ENCODE measurements at regions not wholly inside any gene's neighbourhood (a gene's known extent, or its start where the extent isn't known, plus 50 kb on each side); places are given as distances from the start of the nearest gene placed in this dataset.

GRCh38 chr2:21256006-21256405, 132.2 kb downstream of the TDRD15 start (continued):
- TF ChIP-seq ZNF140 (tag by site-specific recombination; IDR thresholded peaks at IDR 0.05): no peak
- TF ChIP-seq, protein P1, sequence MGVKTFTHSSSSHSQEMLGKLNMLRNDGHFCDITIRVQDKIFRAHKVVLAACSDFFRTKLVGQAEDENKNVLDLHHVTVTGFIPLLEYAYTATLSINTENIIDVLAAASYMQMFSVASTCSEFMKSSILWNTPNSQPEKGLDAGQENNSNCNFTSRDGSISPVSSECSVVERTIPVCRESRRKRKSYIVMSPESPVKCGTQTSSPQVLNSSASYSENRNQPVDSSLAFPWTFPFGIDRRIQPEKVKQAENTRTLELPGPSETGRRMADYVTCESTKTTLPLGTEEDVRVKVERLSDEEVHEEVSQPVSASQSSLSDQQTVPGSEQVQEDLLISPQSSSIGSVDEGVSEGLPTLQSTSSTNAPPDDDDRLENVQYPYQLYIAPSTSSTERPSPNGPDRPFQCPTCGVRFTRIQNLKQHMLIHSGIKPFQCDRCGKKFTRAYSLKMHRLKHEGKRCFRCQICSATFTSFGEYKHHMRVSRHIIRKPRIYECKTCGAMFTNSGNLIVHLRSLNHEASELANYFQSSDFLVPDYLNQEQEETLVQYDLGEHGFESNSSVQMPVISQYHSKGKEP (tag by site-specific recombination; IDR thresholded peaks at IDR 0.05): no peak
- TF ChIP-seq GLIS1 (tag by site-specific recombination; IDR thresholded peaks at IDR 0.05): no peak

DNA sequence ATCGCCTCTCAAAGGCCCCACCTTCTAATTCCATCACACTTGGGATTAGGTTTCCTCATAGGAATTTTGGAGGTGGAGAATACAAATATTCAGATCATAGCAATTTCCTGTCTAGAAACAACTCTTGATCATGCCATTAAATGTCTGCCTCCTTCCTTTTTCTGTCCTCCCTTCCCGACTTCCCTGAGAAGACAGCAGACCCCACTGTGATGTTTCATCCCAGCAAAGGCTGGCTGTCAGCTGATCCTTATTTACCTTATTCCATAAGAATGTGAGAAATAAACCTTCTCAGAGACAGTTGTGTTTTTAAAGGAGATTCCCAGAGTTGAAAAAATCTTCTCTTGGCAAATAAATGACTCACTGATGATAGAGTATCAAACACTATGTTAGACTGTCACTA, 133.9 kb downstream of the TDRD15 start:
- ChIA-PET POLR2A (no interaction called here), CTCF (no interaction called here)
- TF ChIP-seq ZNF473 (tag by site-specific recombination; IDR thresholded peaks at IDR 0.05): no peak
- TF ChIP-seq, protein P2, sequence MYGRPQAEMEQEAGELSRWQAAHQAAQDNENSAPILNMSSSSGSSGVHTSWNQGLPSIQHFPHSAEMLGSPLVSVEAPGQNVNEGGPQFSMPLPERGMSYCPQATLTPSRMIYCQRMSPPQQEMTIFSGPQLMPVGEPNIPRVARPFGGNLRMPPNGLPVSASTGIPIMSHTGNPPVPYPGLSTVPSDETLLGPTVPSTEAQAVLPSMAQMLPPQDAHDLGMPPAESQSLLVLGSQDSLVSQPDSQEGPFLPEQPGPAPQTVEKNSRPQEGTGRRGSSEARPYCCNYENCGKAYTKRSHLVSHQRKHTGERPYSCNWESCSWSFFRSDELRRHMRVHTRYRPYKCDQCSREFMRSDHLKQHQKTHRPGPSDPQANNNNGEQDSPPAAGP (tag by site-specific recombination; IDR thresholded peaks at IDR 0.05): no peak
- TF ChIP-seq ZNF324 (tag by site-specific recombination; IDR thresholded peaks at IDR 0.05): no peak
- no peak for TF ChIP-seq ZNF792 (tag by site-specific recombination; IDR thresholded peaks at IDR 0.05)
- no peak for TF ChIP-seq ZNF664 (tag by site-specific recombination; IDR thresholded peaks at IDR 0.05)
- TF ChIP-seq ZNF266 (tag by site-specific recombination; IDR thresholded peaks at IDR 0.05; ENCODE audit: low read depth): no peak
- TF ChIP-seq ZNF423 (tag by site-specific recombination; IDR thresholded peaks at IDR 0.05): no peak
- TF ChIP-seq ZNF121 (tag by site-specific recombination; IDR thresholded peaks at IDR 0.05): no peak
- no peak for TF ChIP-seq KLF10 (tag by site-specific recombination; IDR thresholded peaks at IDR 0.05)
- TF ChIP-seq ZNF211 (tag by site-specific recombination; IDR thresholded peaks at IDR 0.05; ENCODE audit: low read depth): no peak
- TF ChIP-seq MYNN (tag by site-specific recombination; IDR thresholded peaks at IDR 0.05; ENCODE audit: borderline replicate concordance): no peak
- TF ChIP-seq ZNF37A (tag by site-specific recombination; IDR thresholded peaks at IDR 0.05): no peak
- no peak for TF ChIP-seq SCRT1 (tag by site-specific recombination; IDR thresholded peaks at IDR 0.05; ENCODE audit: borderline replicate concordance)
- no peak for TF ChIP-seq ELK4 (IDR thresholded peaks at IDR 0.05; ENCODE audit: borderline replicate concordance, low read depth, low read length)
- TF ChIP-seq ZNF302 (tag by site-specific recombination; IDR thresholded peaks at IDR 0.05; ENCODE audit: low read depth): no peak
- TF ChIP-seq ZNF48 (tag by site-specific recombination; IDR thresholded peaks at IDR 0.05): no peak
- TF ChIP-seq ZNF184 (tag by site-specific recombination; IDR thresholded peaks at IDR 0.05): no peak
- no peaks in the 10 kb centered on the region for H3K4me1 ChIP-seq (ENCODE audit: control insufficient read depth, insufficient read depth, low read length)
- no peaks in the 10 kb centered on the region for H3K36me3 ChIP-seq (ENCODE audit: control insufficient read depth in 2 of 2, insufficient read depth in 1 of 2, low read length in 2 of 2)
- H3K27ac ChIP-seq (ENCODE audit: extremely low read depth, low read depth, low read length): no peak overlapping the region
- no peak overlapping the region for H3K4me3 ChIP-seq (ENCODE audit: low read depth, low read length)
- H3K9me3 ChIP-seq (ENCODE audit: control insufficient read depth, insufficient read depth, low read depth, low read length): no peaks in the 10 kb centered on the region

- CTCF ChIA-PET: interaction anchor here (0.9 kb wide), 1 partner anchor 25 kb away, joined by 3 read pairs; no protein-coding TSS in a partner anchor
- Histone ChIP-seq H3K36me3 (ENCODE audit: control insufficient read depth in 2 of 2, insufficient read depth in 1 of 2, low read length in 2 of 2) (no peaks in the 10 kb centered on the region), H3K27ac (ENCODE audit: extremely low read depth, low read depth, low read length) (no peak overlapping the region)
Observed at GRCh38 chr2:21258082-21258481, 134.3 kb downstream of the TDRD15 start.

More at GRCh38 chr2:21258082-21258481, 134.3 kb downstream of the TDRD15 start:
- POLR2A ChIA-PET: no interaction called here
- Histone ChIP-seq H3K4me3 (ENCODE audit: low read depth, low read length) (no peak overlapping the region), H3K9me3 (ENCODE audit: control insufficient read depth, insufficient read depth, low read depth, low read length) (no peaks in the 10 kb centered on the region), H3K4me1 (ENCODE audit: control insufficient read depth, insufficient read depth, low read length) (no peaks in the 10 kb centered on the region)
- no peak for TF ChIP-seq REPIN1 (tag by site-specific recombination; IDR thresholded peaks at IDR 0.05; ENCODE audit: low read depth)
- TF ChIP-seq ZFP41 (tag by site-specific recombination; IDR thresholded peaks at IDR 0.05; ENCODE audit: borderline replicate concordance): no peak

Measured in HEK293 (cell line).